WTC11 (cell line): ENCODE measurements at regions not wholly inside any gene's neighbourhood (a gene's known extent, or its start where the extent isn't known, plus 50 kb on each side); places are given as distances from the start of the nearest gene placed in this dataset.

Experiments
- FOXP1 ChIP-seq: sonication (generic); formaldehyde crosslinking; IDR thresholded peaks from 2 replicates; pipeline ENCODE4 v1.8.0; 2022; ENCODE audit warnings: missing genetic modification reagents, mild to moderate bottlenecking, moderate library complexity, borderline replicate concordance
- JUN ChIP-seq: sonication (generic); formaldehyde crosslinking; IDR thresholded peaks from 2 replicates; pipeline ENCODE4 v1.8.0; 2023; ENCODE audit warnings: mild to moderate bottlenecking, missing genetic modification reagents
- KAT7 ChIP-seq: sonication (generic); formaldehyde crosslinking; IDR thresholded peaks from 2 replicates; pipeline ENCODE4 v1.8.1; 2023; ENCODE audit warnings: missing genetic modification reagents, mild to moderate bottlenecking, borderline replicate concordance
- TF ChIP-seq, protein P1 (sequence below): fragments of 200-600 bp; IDR thresholded peaks from 2 replicates; pipeline ENCODE4 v1.8.0; 2022; ENCODE audit warnings: antibody characterized with exemption
- TF ChIP-seq, protein P2 (sequence below): sonication (generic); formaldehyde crosslinking; IDR thresholded peaks from 2 replicates; pipeline ENCODE4 v1.8.1; 2023; ENCODE audit warnings: mild to moderate bottlenecking, missing genetic modification reagents, moderate library complexity
- TF ChIP-seq, protein P3 (sequence below): sonication (generic); formaldehyde crosslinking; IDR thresholded peaks from 2 replicates; pipeline ENCODE4 v1.8.1; 2023; ENCODE audit warnings: mild to moderate bottlenecking, missing genetic modification reagents, moderate library complexity
- TF ChIP-seq, protein P4 (sequence below): sonication (generic); formaldehyde crosslinking; IDR thresholded peaks from 2 replicates; pipeline ENCODE4 v1.8.0; 2023; ENCODE audit warnings: missing genetic modification reagents
- TF ChIP-seq, protein P5 (sequence below): sonication (generic); formaldehyde crosslinking; IDR thresholded peaks from 2 replicates; pipeline ENCODE4 v1.8.1; 2023; ENCODE audit warnings: mild to moderate bottlenecking, missing genetic modification reagents
- TF ChIP-seq, protein P6 (sequence below): sonication (generic); formaldehyde crosslinking; IDR thresholded peaks from 2 replicates; pipeline ENCODE4 v1.8.1; 2022; ENCODE audit warnings: low read depth, mild to moderate bottlenecking, moderate library complexity, missing genetic modification reagents, borderline replicate concordance
- TF ChIP-seq, protein P7 (sequence below): fragments of 250-450 bp; sonication (Bioruptor Pico); IDR thresholded peaks from 2 replicates; pipeline ENCODE4 v1.8.0; 2021; ENCODE audit warnings: mild to moderate bottlenecking

DNA sequence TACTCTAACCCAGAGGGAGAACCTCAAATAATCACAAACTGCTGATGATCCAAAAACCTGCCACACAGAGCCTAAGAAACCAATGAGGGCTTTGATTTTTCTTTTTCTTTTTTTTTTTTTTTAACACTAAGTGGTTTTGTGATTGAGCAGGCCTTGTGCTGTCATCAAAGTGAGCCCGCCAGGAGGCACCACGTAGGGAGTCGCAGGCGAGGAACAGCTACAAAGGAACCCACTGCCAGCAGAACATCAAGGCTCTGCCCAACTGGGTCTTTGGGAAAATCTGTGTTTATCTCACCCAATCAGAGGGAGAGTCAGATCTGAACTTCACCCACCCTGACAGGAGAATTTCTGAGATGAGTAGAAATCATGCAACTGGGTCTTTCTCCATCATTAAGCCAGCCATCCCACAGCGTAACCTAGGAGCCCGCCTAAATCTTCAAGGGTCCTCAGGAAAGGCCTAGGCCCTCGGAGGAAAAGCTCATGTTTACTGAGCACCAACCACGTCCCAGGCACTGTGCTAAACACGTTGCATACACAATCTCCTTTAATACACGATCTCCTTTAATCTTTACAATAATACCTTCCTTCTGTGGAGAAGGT is 126.9 kb upstream of the FSTL4 start:
- TF ChIP-seq FOXP1 (CRISPR knock-in tag) (no peak), KAT7 (CRISPR knock-in tag) (no peak), JUN (no peak)
- TF ChIP-seq, protein P1, sequence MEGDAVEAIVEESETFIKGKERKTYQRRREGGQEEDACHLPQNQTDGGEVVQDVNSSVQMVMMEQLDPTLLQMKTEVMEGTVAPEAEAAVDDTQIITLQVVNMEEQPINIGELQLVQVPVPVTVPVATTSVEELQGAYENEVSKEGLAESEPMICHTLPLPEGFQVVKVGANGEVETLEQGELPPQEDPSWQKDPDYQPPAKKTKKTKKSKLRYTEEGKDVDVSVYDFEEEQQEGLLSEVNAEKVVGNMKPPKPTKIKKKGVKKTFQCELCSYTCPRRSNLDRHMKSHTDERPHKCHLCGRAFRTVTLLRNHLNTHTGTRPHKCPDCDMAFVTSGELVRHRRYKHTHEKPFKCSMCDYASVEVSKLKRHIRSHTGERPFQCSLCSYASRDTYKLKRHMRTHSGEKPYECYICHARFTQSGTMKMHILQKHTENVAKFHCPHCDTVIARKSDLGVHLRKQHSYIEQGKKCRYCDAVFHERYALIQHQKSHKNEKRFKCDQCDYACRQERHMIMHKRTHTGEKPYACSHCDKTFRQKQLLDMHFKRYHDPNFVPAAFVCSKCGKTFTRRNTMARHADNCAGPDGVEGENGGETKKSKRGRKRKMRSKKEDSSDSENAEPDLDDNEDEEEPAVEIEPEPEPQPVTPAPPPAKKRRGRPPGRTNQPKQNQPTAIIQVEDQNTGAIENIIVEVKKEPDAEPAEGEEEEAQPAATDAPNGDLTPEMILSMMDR: no peak
- TF ChIP-seq, protein P2, sequence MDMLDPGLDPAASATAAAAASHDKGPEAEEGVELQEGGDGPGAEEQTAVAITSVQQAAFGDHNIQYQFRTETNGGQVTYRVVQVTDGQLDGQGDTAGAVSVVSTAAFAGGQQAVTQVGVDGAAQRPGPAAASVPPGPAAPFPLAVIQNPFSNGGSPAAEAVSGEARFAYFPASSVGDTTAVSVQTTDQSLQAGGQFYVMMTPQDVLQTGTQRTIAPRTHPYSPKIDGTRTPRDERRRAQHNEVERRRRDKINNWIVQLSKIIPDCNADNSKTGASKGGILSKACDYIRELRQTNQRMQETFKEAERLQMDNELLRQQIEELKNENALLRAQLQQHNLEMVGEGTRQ (CRISPR knock-in tag): no peak
- TF ChIP-seq, protein P3, sequence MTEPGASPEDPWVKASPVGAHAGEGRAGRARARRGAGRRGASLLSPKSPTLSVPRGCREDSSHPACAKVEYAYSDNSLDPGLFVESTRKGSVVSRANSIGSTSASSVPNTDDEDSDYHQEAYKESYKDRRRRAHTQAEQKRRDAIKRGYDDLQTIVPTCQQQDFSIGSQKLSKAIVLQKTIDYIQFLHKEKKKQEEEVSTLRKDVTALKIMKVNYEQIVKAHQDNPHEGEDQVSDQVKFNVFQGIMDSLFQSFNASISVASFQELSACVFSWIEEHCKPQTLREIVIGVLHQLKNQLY (CRISPR knock-in tag): no peak
- TF ChIP-seq, protein P4, sequence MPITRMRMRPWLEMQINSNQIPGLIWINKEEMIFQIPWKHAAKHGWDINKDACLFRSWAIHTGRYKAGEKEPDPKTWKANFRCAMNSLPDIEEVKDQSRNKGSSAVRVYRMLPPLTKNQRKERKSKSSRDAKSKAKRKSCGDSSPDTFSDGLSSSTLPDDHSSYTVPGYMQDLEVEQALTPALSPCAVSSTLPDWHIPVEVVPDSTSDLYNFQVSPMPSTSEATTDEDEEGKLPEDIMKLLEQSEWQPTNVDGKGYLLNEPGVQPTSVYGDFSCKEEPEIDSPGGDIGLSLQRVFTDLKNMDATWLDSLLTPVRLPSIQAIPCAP (CRISPR knock-in tag): no peak
- TF ChIP-seq, protein P5, sequence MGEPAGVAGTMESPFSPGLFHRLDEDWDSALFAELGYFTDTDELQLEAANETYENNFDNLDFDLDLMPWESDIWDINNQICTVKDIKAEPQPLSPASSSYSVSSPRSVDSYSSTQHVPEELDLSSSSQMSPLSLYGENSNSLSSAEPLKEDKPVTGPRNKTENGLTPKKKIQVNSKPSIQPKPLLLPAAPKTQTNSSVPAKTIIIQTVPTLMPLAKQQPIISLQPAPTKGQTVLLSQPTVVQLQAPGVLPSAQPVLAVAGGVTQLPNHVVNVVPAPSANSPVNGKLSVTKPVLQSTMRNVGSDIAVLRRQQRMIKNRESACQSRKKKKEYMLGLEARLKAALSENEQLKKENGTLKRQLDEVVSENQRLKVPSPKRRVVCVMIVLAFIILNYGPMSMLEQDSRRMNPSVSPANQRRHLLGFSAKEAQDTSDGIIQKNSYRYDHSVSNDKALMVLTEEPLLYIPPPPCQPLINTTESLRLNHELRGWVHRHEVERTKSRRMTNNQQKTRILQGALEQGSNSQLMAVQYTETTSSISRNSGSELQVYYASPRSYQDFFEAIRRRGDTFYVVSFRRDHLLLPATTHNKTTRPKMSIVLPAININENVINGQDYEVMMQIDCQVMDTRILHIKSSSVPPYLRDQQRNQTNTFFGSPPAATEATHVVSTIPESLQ (CRISPR knock-in tag): no peak
- TF ChIP-seq, protein P6, sequence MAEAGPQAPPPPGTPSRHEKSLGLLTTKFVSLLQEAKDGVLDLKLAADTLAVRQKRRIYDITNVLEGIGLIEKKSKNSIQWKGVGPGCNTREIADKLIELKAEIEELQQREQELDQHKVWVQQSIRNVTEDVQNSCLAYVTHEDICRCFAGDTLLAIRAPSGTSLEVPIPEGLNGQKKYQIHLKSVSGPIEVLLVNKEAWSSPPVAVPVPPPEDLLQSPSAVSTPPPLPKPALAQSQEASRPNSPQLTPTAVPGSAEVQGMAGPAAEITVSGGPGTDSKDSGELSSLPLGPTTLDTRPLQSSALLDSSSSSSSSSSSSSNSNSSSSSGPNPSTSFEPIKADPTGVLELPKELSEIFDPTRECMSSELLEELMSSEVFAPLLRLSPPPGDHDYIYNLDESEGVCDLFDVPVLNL: no peak
- TF ChIP-seq, protein P7, sequence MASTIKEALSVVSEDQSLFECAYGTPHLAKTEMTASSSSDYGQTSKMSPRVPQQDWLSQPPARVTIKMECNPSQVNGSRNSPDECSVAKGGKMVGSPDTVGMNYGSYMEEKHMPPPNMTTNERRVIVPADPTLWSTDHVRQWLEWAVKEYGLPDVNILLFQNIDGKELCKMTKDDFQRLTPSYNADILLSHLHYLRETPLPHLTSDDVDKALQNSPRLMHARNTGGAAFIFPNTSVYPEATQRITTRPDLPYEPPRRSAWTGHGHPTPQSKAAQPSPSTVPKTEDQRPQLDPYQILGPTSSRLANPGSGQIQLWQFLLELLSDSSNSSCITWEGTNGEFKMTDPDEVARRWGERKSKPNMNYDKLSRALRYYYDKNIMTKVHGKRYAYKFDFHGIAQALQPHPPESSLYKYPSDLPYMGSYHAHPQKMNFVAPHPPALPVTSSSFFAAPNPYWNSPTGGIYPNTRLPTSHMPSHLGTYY (CRISPR knock-in tag): no peak
